Neural cell (in vitro differentiated cells): ENCODE measurements at regions not wholly inside any gene's neighbourhood (a gene's known extent, or its start where the extent isn't known, plus 50 kb on each side); places are given as distances from the start of the nearest gene placed in this dataset.

ENCODE experiments used
- H2AFZ ChIP-seq: fragments of 200-600, 300-800 bp; sonication (generic), shearing (Covaris generic); 2 replicates; pipeline ENCODE4 v1.6.0; 2014; ENCODE audit warnings: low read depth, mild to moderate bottlenecking, antibody characterized with exemption, low read length, moderate library complexity
- H3F3A ChIP-seq: fragments of 200-600 bp; shearing (Covaris generic); 2 replicates; pipeline ENCODE4 v1.6.1; 2016; ENCODE audit warnings: mild to moderate bottlenecking, moderate library complexity, mixed read lengths, antibody characterized with exemption, low read length; ENCODE audit not compliant: insufficient read depth, poor library complexity, severe bottlenecking
- H3K27ac ChIP-seq: fragments of 200-600, 300-800 bp; sonication (generic), shearing (Covaris generic); 2 replicates; pipeline ENCODE4 v1.5.1; 2014; ENCODE audit warnings: mild to moderate bottlenecking, low read length, moderate library complexity
- H3K27me3 ChIP-seq: fragments of 300-800, 200-600 bp; sonication (generic), shearing (Covaris generic); 2 replicates; pipeline ENCODE4 v1.6.0; 2014; ENCODE audit warnings: mild to moderate bottlenecking, low read depth, low read length, moderate library complexity; ENCODE audit not compliant: insufficient read depth
- H3K36me3 ChIP-seq: fragments of 300-800, 200-600 bp; sonication (generic), shearing (Covaris generic); 2 replicates; pipeline ENCODE4 v1.5.1; 2014; ENCODE audit warnings: mild to moderate bottlenecking, antibody characterized with exemption, low read length, moderate library complexity; ENCODE audit not compliant: insufficient read depth
- H3K4me2 ChIP-seq: fragments of 300-800, 200-600 bp; sonication (generic), shearing (Covaris generic); 2 replicates; pipeline ENCODE4 v1.6.0; 2014; ENCODE audit warnings: mild to moderate bottlenecking, low read length
- H3K4me3 ChIP-seq: fragments of 300-800, 200-600 bp; sonication (generic), shearing (Covaris generic); 2 replicates; pipeline ENCODE4 v1.5.1; 2014; ENCODE audit warnings: mild to moderate bottlenecking, low read length, moderate library complexity
- H3K79me2 ChIP-seq: fragments of 200-600 bp; shearing (Covaris generic); replicated peaks from 2 replicates; pipeline ENCODE4 v1.6.0; 2014; ENCODE audit warnings: mild to moderate bottlenecking, low read length, moderate library complexity; ENCODE audit not compliant: insufficient read depth
- H3K9ac ChIP-seq: fragments of 300-800, 200-600 bp; sonication (generic), shearing (Covaris generic); 2 replicates; pipeline ENCODE4 v1.6.1; 2016; ENCODE audit warnings: mild to moderate bottlenecking, low read length, mixed read lengths
- H3K9me2 ChIP-seq: fragments of 200-600 bp; shearing (Covaris generic); 2 replicates; pipeline ENCODE4 v1.6.1; 2016; ENCODE audit warnings: mild to moderate bottlenecking, low read length, mixed read lengths; ENCODE audit not compliant: insufficient read depth
- H3K9me3 ChIP-seq: fragments of 200-600, 300-800 bp; sonication (generic), shearing (Covaris generic); 2 replicates; pipeline ENCODE4 v1.6.1; 2016; ENCODE audit warnings: mild to moderate bottlenecking, mixed run types, low read length, moderate library complexity, mixed read lengths
- H4K20me1 ChIP-seq: fragments of 200-600 bp; shearing (Covaris generic); 2 replicates; pipeline ENCODE4 v1.6.1; 2016; ENCODE audit warnings: mild to moderate bottlenecking, mixed run types; ENCODE audit not compliant: insufficient read depth
- EP300 ChIP-seq: fragments of 450-650 bp; conservative IDR thresholded peaks from 2 replicates; pipeline ENCODE4 v1.6.1; 2014; ENCODE audit warnings: antibody characterized with exemption, mild to moderate bottlenecking, moderate library complexity; ENCODE audit not compliant: poor library complexity, severe bottlenecking
- EZH2 ChIP-seq: fragments of 200-600, 300-800 bp; shearing (Covaris generic), sonication (generic); IDR thresholded peaks from 2 replicates; pipeline ENCODE4 v1.6.1; 2014; ENCODE audit warnings: antibody characterized with exemption, low read length, borderline replicate concordance, mild to moderate bottlenecking; ENCODE audit not compliant: insufficient read depth, poor library complexity, severe bottlenecking
- MXI1 ChIP-seq: fragments of 450-650 bp; conservative IDR thresholded peaks from 2 replicates; pipeline ENCODE4 v1.6.1; 2014; ENCODE audit warnings: antibody characterized with exemption, mild to moderate bottlenecking; ENCODE audit not compliant: poor library complexity, severe bottlenecking
- POLR2AphosphoS5 ChIP-seq: IDR thresholded peaks from 2 replicates; pipeline ENCODE4 v1.6.1; 2012
- RAD21 ChIP-seq: fragments of 450-650 bp; conservative IDR thresholded peaks from 2 replicates; pipeline ENCODE4 v1.6.1; 2014; ENCODE audit warnings: antibody characterized with exemption, mild to moderate bottlenecking, moderate library complexity
- SMC3 ChIP-seq: fragments of 450-650 bp; conservative IDR thresholded peaks from 2 replicates; pipeline ENCODE4 v1.6.1; 2014; ENCODE audit warnings: antibody characterized with exemption, mild to moderate bottlenecking, moderate library complexity; ENCODE audit not compliant: poor library complexity
- TAF1 ChIP-seq: IDR thresholded peaks from 2 replicates; pipeline ENCODE4 v1.6.1; 2012; ENCODE audit warnings: low read depth
- TF ChIP-seq, protein P1 (sequence below): IDR thresholded peaks from 2 replicates; pipeline ENCODE4 v1.6.1; 2012; ENCODE audit warnings: borderline replicate concordance
- TF ChIP-seq, protein P2 (sequence below): fragments of 450-650 bp; IDR thresholded peaks from 2 replicates; pipeline ENCODE4 v1.5.1; 2014; ENCODE audit warnings: antibody characterized with exemption, mild to moderate bottlenecking, moderate library complexity; ENCODE audit not compliant: poor library complexity, severe bottlenecking

DNA sequence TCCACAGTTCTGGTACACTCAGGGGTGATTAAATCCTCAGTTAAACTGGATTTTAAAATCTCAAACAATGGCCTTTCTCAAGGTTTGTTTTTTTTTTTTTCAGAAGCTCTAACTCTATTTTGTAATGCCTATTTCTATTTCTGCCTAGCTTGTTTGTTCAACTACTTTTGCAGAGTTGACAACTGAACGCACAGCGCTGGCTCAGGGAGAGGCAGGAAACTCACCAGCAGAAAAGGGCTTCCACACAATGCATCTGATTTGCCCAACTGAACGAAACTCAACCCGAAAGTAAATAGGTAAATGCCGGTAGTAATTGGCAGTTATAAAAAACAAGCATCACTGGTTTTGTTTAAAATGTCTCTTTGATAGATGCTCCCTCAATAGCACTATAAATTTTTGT, 52.7 kb upstream of the CNEP1R1 start:
- Histone ChIP-seq H3K9ac (no peak overlapping the region), H3K79me2 (no peaks in the 10 kb centered on the region), H4K20me1 (no peaks in the 10 kb centered on the region), H3K36me3 (no peaks in the 10 kb centered on the region), H3K9me3 (peaks cover under 1% of the 10 kb centered on the region), H3F3A (no peaks in the 10 kb centered on the region), H3K9me2 (no peaks in the 10 kb centered on the region), H3K27me3 (no peaks in the 10 kb centered on the region), H3K4me2 (no peak overlapping the region), H3K4me3 (no peak overlapping the region), H3K27ac (no peak overlapping the region), H2AFZ (no peak overlapping the region)
- TF ChIP-seq EZH2 (no peak), MXI1 (no peak), TAF1 (no peak), RAD21 (no peak), SMC3 (no peak), POLR2AphosphoS5 (no peak), EP300 (no peak)
- TF ChIP-seq, protein P1, sequence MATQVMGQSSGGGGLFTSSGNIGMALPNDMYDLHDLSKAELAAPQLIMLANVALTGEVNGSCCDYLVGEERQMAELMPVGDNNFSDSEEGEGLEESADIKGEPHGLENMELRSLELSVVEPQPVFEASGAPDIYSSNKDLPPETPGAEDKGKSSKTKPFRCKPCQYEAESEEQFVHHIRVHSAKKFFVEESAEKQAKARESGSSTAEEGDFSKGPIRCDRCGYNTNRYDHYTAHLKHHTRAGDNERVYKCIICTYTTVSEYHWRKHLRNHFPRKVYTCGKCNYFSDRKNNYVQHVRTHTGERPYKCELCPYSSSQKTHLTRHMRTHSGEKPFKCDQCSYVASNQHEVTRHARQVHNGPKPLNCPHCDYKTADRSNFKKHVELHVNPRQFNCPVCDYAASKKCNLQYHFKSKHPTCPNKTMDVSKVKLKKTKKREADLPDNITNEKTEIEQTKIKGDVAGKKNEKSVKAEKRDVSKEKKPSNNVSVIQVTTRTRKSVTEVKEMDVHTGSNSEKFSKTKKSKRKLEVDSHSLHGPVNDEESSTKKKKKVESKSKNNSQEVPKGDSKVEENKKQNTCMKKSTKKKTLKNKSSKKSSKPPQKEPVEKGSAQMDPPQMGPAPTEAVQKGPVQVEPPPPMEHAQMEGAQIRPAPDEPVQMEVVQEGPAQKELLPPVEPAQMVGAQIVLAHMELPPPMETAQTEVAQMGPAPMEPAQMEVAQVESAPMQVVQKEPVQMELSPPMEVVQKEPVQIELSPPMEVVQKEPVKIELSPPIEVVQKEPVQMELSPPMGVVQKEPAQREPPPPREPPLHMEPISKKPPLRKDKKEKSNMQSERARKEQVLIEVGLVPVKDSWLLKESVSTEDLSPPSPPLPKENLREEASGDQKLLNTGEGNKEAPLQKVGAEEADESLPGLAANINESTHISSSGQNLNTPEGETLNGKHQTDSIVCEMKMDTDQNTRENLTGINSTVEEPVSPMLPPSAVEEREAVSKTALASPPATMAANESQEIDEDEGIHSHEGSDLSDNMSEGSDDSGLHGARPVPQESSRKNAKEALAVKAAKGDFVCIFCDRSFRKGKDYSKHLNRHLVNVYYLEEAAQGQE = no peak
- TF ChIP-seq, protein P2, sequence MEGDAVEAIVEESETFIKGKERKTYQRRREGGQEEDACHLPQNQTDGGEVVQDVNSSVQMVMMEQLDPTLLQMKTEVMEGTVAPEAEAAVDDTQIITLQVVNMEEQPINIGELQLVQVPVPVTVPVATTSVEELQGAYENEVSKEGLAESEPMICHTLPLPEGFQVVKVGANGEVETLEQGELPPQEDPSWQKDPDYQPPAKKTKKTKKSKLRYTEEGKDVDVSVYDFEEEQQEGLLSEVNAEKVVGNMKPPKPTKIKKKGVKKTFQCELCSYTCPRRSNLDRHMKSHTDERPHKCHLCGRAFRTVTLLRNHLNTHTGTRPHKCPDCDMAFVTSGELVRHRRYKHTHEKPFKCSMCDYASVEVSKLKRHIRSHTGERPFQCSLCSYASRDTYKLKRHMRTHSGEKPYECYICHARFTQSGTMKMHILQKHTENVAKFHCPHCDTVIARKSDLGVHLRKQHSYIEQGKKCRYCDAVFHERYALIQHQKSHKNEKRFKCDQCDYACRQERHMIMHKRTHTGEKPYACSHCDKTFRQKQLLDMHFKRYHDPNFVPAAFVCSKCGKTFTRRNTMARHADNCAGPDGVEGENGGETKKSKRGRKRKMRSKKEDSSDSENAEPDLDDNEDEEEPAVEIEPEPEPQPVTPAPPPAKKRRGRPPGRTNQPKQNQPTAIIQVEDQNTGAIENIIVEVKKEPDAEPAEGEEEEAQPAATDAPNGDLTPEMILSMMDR = no peak

DNA sequence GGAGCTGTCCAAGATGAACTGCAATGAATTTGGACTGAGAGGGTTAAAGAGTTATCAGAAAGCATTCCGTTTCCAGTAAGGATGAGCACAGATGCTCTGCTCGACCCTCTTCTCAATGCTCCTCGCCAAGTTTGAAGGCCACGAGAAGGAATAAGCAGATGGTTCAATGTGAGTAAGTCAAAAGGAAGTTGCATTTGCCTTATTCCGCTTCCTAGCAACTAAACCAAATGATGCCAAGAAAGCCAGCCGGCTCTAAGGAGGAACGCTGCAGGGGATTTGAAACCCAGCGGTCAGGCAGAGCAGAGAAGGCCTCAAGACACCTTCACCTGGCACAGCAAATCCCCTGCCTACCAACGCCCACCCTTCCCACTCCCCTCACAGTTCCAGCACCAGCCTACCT, 52.1 kb upstream of the CNEP1R1 start:
- no peak overlapping the region for H3K27ac ChIP-seq
- no peak overlapping the region for H3K4me3 ChIP-seq
- no peak overlapping the region for H3K4me2 ChIP-seq
- no peaks in the 10 kb centered on the region for H3F3A ChIP-seq
- no peak for TF ChIP-seq MXI1
- TF ChIP-seq, protein P2 = no peak
- TF ChIP-seq, protein P1 = no peak
- TF ChIP-seq TAF1 = no peak
- H3K27me3 ChIP-seq = no peaks in the 10 kb centered on the region
- H3K9me2 ChIP-seq = no peaks in the 10 kb centered on the region
- H3K79me2 ChIP-seq = no peaks in the 10 kb centered on the region
- no peak overlapping the region for H3K9ac ChIP-seq
- H2AFZ ChIP-seq = no peak overlapping the region
- peaks cover 6% of the 10 kb centered on the region for H3K9me3 ChIP-seq
- no peaks in the 10 kb centered on the region for H4K20me1 ChIP-seq
- no peaks in the 10 kb centered on the region for H3K36me3 ChIP-seq
